Transverse colon (tissue), 4 donors: ENCODE measurements at regions not wholly inside any gene's neighbourhood (a gene's known extent, or its start where the extent isn't known, plus 50 kb on each side); places are given as distances from the start of the nearest gene placed in this dataset.

Source experiments
- DNase-seq: peaks from one replicate; pipeline ENCODE4 v3.0.0-alpha.2; 2019
- H3K27ac ChIP-seq, 4 donors: fragments of 200-600 bp; sonication (generic); 2 replicates each; pipeline ENCODE4 v1.5.1; 2016 to 2018; ENCODE audit warnings: inconsistent platforms in 4 of 4
- H3K27me3 ChIP-seq: fragments of 200-600 bp; sonication (generic); 2 replicates; pipeline ENCODE4 v1.5.1; 2017; ENCODE audit warnings: inconsistent platforms
- H3K36me3 ChIP-seq, 4 donors: fragments of 200-600 bp; sonication (generic); 2 replicates each; pipeline ENCODE4 v1.5.1; 2017 to 2019; ENCODE audit warnings: inconsistent platforms in 4 of 4
- H3K4me1 ChIP-seq, 4 donors: fragments of 200-600 bp; sonication (generic); 2 replicates each; pipeline ENCODE4 v1.5.1; 2017 to 2020; ENCODE audit warnings: inconsistent platforms in 4 of 4
- H3K4me3 ChIP-seq, 4 donors: fragments of 200-600 bp; sonication (generic); 1 replicate in 1 of 4; 2 replicates in 3 of 4; pipeline versions ENCODE4 v1.5.1 to v1.6.1; 2017 to 2019; ENCODE audit warnings: inconsistent platforms in 4 of 4
- H3K9me3 ChIP-seq, 2 donors: fragments of 200-600 bp; sonication (generic); 2 replicates each; pipeline ENCODE4 v1.5.1; 2017 to 2019; ENCODE audit warnings: inconsistent platforms in 2 of 2
- CTCF ChIP-seq, 5 experiments: fragments of 200-600 bp in 3 of 5; fragments of 450-650 bp in 2 of 5; sonication (generic) in 3 of 5; IDR thresholded peaks; 1 replicate in 2 of 5; 2 replicates in 3 of 5; pipeline ENCODE4 v1.5.1; 2016 to 2017; ENCODE audit warnings: antibody characterized with exemption in 5 of 5, inconsistent platforms in 3 of 5, mild to moderate bottlenecking in 2 of 5, moderate library complexity in 1 of 5
- EP300 ChIP-seq: sonication (generic); formaldehyde crosslinking; IDR thresholded peaks from one replicate; pipeline ENCODE4 v1.6.1; 2017; ENCODE audit warnings: antibody characterized with exemption, low read depth
- POLR2A ChIP-seq: fragments of 450-650 bp; IDR thresholded peaks from one replicate; pipeline ENCODE4 v1.6.1; 2016; ENCODE audit warnings: antibody characterized with exemption, mild to moderate bottlenecking, moderate library complexity
- POLR2AphosphoS5 ChIP-seq, 3 donors: sonication (generic); formaldehyde crosslinking; IDR thresholded peaks; one replicate each; pipeline ENCODE4 v1.6.1; 2016; ENCODE audit warnings: antibody characterized with exemption in 3 of 3
- WGBS, 2 donors: methylation state at CpG; one replicate each; pipeline ENCODE4 v1.1.5; 2018; ENCODE audit warnings: low coverage in 1 of 2; 5-methylcytosine and 5-hydroxymethylcytosine counted together
- in situ Hi-C, 4 donors: fragments of 200-750 bp; cut with MboI; loops; one replicate each; pipeline versions ENCODE4 v1.15.0 to v1.15.1; 2017; ENCODE audit warnings: low sequenced_read_pairs in 3 of 4, low pct_ligation_motif_present in 1 of 4, low pct_unique_long_range_greater_than_20kb in 1 of 4
- intact Hi-C: fragments of 100-400 bp; cut with DNase I; formaldehyde crosslinking; loops from one replicate; pipeline ENCODE4 v1.15.1; 2023; ENCODE audit warnings: low total_unique reads

- 88 to 100% methylated on average over 2 of the region's 2 CpGs for WGBS, 2 donors
- no peaks in the 10 kb centered on the region for H3K4me1 ChIP-seq
- no peak for DNase-seq
- in situ Hi-C loops: no loop called here
- H3K4me3 ChIP-seq: no peak overlapping the region
- H3K9me3 ChIP-seq: no peaks in the 10 kb centered on the region
- H3K27me3 ChIP-seq: no peaks in the 10 kb centered on the region
- no peak for TF ChIP-seq CTCF (IDR thresholded peaks at IDR 0.05)
- TF ChIP-seq POLR2AphosphoS5 (IDR thresholded peaks at IDR 0.05): no peak
- TF ChIP-seq POLR2A: no peak
- TF ChIP-seq EP300: no peak
- intact Hi-C loops: no loop called here
- H3K36me3 ChIP-seq: no peaks in the 10 kb centered on the region
- H3K27ac ChIP-seq: no peak overlapping the region
Observed at GRCh38 chr18:2199060-2199459, 372.2 kb downstream of the METTL4 start.

- H3K4me1 ChIP-seq: no peaks in the 10 kb centered on the region
- DNase-seq: no peak
- H3K27me3 ChIP-seq: no peaks in the 10 kb centered on the region
- intact Hi-C loops (no loop called here), in situ Hi-C loops (no loop called here)
- TF ChIP-seq POLR2A: no peak
- TF ChIP-seq POLR2AphosphoS5 (IDR thresholded peaks at IDR 0.05): no peak
- no peak for TF ChIP-seq CTCF (IDR thresholded peaks at IDR 0.05)
- no peak for TF ChIP-seq EP300
- WGBS, 2 donors: 86 to 94% methylated on average over 2 of the region's 2 CpGs
- no peaks in the 10 kb centered on the region for H3K9me3 ChIP-seq
- H3K4me3 ChIP-seq: no peak overlapping the region
- no peak overlapping the region for H3K27ac ChIP-seq
- H3K36me3 ChIP-seq: no peaks in the 10 kb centered on the region
Observed at GRCh38 chr18:2201036-2201600, 370.2 kb downstream of the METTL4 start.

DNA sequence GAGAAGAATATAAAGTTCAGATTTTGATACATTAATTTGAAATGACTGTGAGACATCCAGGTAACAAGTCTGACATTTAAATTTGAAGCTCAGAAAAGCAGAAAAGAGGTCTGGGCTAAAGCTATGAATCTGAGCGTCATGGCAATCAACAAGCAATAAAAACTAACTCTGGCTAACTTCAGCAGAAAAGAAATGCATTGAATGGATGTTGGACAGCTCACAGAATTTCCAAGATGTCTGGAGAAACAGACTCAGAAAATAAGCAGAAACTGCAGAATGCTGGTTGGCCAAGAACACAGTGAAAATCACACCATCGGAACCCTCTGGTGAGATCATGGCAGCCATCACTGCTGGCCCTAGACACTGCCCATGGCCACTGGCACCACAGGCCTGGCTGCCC lies 366.6 kb downstream of the METTL4 start:
- no peak for DNase-seq
- Histone ChIP-seq H3K4me3 (no peak overlapping the region), H3K27me3 (no peaks in the 10 kb centered on the region), H3K36me3 (no peaks in the 10 kb centered on the region), H3K9me3 (no peaks in the 10 kb centered on the region), H3K27ac (no peak overlapping the region), H3K4me1 (no peaks in the 10 kb centered on the region)
- 63 to 87% methylated on average over 1 to 2 of the region's 2 CpGs for WGBS, 2 donors
- in situ Hi-C loops: no loop called here
- intact Hi-C loops: no loop called here
- TF ChIP-seq POLR2AphosphoS5 (IDR thresholded peaks at IDR 0.05): no peak
- no peak for TF ChIP-seq POLR2A
- no peak for TF ChIP-seq EP300
- TF ChIP-seq CTCF (IDR thresholded peaks at IDR 0.05): no peak

DNA sequence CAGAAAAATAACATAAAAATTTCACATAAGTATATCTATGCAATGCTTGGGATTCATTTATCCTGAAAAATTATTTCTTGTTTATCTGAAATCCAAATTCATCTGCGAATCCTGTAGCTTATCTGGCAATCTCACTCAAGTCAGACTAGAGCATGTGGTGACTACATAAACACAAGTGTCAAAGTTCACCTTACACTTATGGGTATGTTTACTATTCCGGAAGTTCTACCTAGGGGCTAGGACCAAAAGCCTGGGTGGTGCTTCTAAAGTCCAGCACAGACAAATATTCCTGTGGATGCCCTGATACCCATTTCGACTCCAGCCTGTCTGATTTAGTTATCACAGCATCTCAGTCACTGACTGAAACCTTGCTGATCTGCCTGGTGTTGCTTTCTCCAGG lies 364.0 kb downstream of the METTL4 start:
- no peak for DNase-seq
- Histone ChIP-seq H3K36me3 (no peaks in the 10 kb centered on the region), H3K4me3 (no peak overlapping the region), H3K4me1 (no peaks in the 10 kb centered on the region), H3K9me3 (no peaks in the 10 kb centered on the region), H3K27ac (no peak overlapping the region), H3K27me3 (no peaks in the 10 kb centered on the region)
- in situ Hi-C loops (no loop called here), intact Hi-C loops (no loop called here)
- TF ChIP-seq POLR2AphosphoS5 (IDR thresholded peaks at IDR 0.05) (no peak), EP300 (no peak)
- 36 to 42% methylated on average over 2 to 3 of the region's 3 CpGs for WGBS, 2 donors

DNA sequence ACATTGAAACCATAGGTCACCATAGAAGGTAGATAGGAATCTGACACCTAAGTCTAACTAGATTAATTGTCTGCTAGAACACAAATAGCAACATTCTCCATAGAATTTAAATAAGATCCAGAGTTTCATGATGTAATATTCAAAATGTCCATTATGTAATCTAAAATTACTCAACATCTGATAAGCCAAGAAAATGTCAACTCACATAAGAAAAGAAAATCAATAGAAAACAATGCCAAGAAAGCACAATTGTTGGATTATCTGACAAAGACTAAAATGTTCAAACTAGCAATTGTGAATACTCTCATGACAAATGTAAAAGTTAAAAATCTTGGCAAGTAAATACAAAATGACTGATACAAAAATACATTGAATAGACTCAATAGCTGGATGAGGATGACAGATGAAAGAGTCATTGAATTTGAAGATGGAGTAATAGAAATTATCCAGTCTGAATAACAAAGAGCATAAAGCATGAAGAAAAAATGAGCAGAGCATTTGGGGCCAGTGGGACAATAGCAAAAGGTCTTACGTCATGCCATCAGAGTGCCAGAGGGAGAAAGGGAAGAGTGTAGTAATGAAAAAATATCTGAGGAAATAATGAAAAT lies 358.6 kb downstream of the METTL4 start:
- WGBS, 2 donors: 78% methylated on average over 1 of the region's 1 CpG
- DNase-seq: no peak
- in situ Hi-C loops: no loop called here
- H3K9me3 ChIP-seq: no peaks in the 10 kb centered on the region
- no peaks in the 10 kb centered on the region for H3K27me3 ChIP-seq
- no peak overlapping the region for H3K4me3 ChIP-seq
- H3K36me3 ChIP-seq: no peaks in the 10 kb centered on the region
- TF ChIP-seq POLR2AphosphoS5 (IDR thresholded peaks at IDR 0.05): no peak
- no peak for TF ChIP-seq EP300
- TF ChIP-seq CTCF (IDR thresholded peaks at IDR 0.05): no peak
- no peak for TF ChIP-seq POLR2A
- H3K27ac ChIP-seq: no peak overlapping the region
- no peaks in the 10 kb centered on the region for H3K4me1 ChIP-seq
- intact Hi-C loops: no loop called here
